Hindlimb muscle (tissue), 1 donor: ENCODE measurements at regions not wholly inside any gene's neighbourhood (a gene's known extent, or its start where the extent isn't known, plus 50 kb on each side); places are given as distances from the start of the nearest gene placed in this dataset.

Source experiments
- DNase-seq: peaks from one replicate; pipeline ENCODE4 v3.0.0-alpha.2; 2013

GRCh38 chr12:70154960-70155589 is 88.2 kb upstream of the CNOT2 start:
- DNase-seq, result no peak

GRCh38 chr12:70157099-70157498 is 86.1 kb upstream of the CNOT2 start:
- DNase-seq, result no peak

GRCh38 chr12:70165450-70165849 is 77.8 kb upstream of the CNOT2 start:
- no peak for DNase-seq

GRCh38 chr12:70176290-70176689 is 66.9 kb upstream of the CNOT2 start:
- DNase-seq, result no peak

- no peak for DNase-seq
Observed at GRCh38 chr12:70177631-70178030, 65.6 kb upstream of the CNOT2 start.

GRCh38 chr12:70178038-70178437 is 65.2 kb upstream of the CNOT2 start:
- no peak for DNase-seq

GRCh38 chr12:70180130-70180529 is 63.1 kb upstream of the CNOT2 start:
- DNase-seq, result no peak

- no peak for DNase-seq
Observed at GRCh38 chr12:70185301-70185700, 57.9 kb upstream of the CNOT2 start.

- DNase-seq, result no peak
Observed at GRCh38 chr12:70186436-70186835, 56.8 kb upstream of the CNOT2 start.

GRCh38 chr12:70190262-70191010 is 52.8 kb upstream of the CNOT2 start:
- no peak for DNase-seq
